ENCODE measurements at regions not wholly inside any gene's neighbourhood (a gene's known extent, or its start where the extent isn't known, plus 50 kb on each side); places are given as distances from the start of the nearest gene placed in this dataset.

- TF ChIP-seq TARDBP (IDR thresholded peaks at IDR 0.05) (no peak), ZNF384 (IDR thresholded peaks at IDR 0.05) (no peak)
Observed at GRCh38 chr16:88322500-88322970, 60.2 kb upstream of the ZNF469 start.
